K562 (cell line): ENCODE measurements at regions not wholly inside any gene's neighbourhood (a gene's known extent, or its start where the extent isn't known, plus 50 kb on each side); places are given as distances from the start of the nearest gene placed in this dataset.

ENCODE experiments used
- CTBP1 ChIP-seq: fragments of 450-650 bp; IDR thresholded peaks from 2 replicates; pipeline ENCODE4 v1.6.1; 2016; ENCODE audit warnings: borderline replicate concordance
- CTCF ChIP-seq, 3 experiments: IDR thresholded peaks in 2 of 3; conservative IDR thresholded peaks in 1 of 3; 2 replicates each; pipeline ENCODE4 v1.5.1; 2011 to 2012; ENCODE audit warnings: low read length in 3 of 3, mild to moderate bottlenecking in 3 of 3, control low read depth in 2 of 3, improper control_type of control experiment in 1 of 3, inconsistent platforms in 1 of 3, low read depth in 1 of 3, mixed read lengths in 1 of 3, moderate library complexity in 1 of 3; ENCODE audit not compliant: insufficient read depth in 2 of 3
- EP300 ChIP-seq: IDR thresholded peaks from 2 replicates; pipeline ENCODE4 v1.6.1; 2012; ENCODE audit warnings: low read length, improper control_type of control experiment
- EZH2 ChIP-seq: IDR thresholded peaks from 2 replicates; pipeline ENCODE4 v1.6.1; 2012; ENCODE audit warnings: low read depth, mild to moderate bottlenecking, inconsistent platforms, low read length, borderline replicate concordance
- MAX ChIP-seq: sonication (generic); formaldehyde crosslinking; IDR thresholded peaks from 2 replicates; pipeline ENCODE4 v1.9.0; 2022; ENCODE audit warnings: mild to moderate bottlenecking, missing genetic modification reagents
- NFE2L1 ChIP-seq: fragments of 450-650 bp; IDR thresholded peaks from 2 replicates; pipeline ENCODE4 v1.6.1; 2016; ENCODE audit warnings: missing genetic modification characterization, low read depth, mild to moderate bottlenecking, missing compliant biosample characterization, moderate library complexity, borderline replicate concordance
- POLR2A ChIP-seq: fragments of 450-650 bp; conservative IDR thresholded peaks from 2 replicates; pipeline ENCODE4 v1.6.1; 2016
- POLR2AphosphoS5 ChIP-seq: IDR thresholded peaks from 2 replicates; pipeline ENCODE4 v1.6.1; 2011; ENCODE audit warnings: mild to moderate bottlenecking, low read depth, low read length, moderate library complexity; ENCODE audit not compliant: control insufficient read depth, insufficient read depth
- RFX5 ChIP-seq: IDR thresholded peaks from 2 replicates; pipeline ENCODE4 v1.6.1; 2011; ENCODE audit warnings: low read depth, mild to moderate bottlenecking, improper control_type of control experiment, low read length
- SMARCE1 ChIP-seq: fragments of 450-650 bp; IDR thresholded peaks from 2 replicates; pipeline ENCODE4 v1.7.1; 2016; ENCODE audit warnings: mild to moderate bottlenecking
- ZSCAN29 ChIP-seq: fragments of 450-650 bp; IDR thresholded peaks from 2 replicates; pipeline ENCODE4 v1.6.1; 2017

DNA sequence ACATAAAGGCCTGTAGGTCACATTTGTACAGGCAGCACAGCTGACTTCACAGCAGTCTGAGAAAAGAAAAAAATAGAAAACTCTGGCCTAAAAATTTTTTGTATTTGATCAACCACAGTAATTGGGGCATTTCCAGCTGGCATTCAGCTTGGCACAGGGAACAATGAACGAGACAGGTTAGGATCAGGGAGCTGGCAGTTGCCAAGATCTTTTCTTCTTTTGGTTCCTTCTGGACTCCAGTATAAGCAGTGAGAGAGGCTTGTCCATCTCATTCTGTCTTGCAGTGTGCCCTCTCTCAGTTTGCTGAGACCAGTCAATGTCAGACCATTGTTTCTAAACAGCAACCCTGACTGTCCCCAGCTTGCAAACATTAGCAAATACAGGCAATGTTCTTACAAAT is 601.1 kb downstream of the TLR4 start:
- TF ChIP-seq CTCF (IDR thresholded peaks at IDR 0.05 in 2 of 3, conservative IDR thresholded peaks at IDR 0.05 in 1 of 3; ENCODE audit: insufficient read depth in 2 of 3, low read depth in 1 of 3, low read length in 3 of 3) (no peak), MAX (CRISPR knock-in tag) (no peak), RFX5 (no peak), ZSCAN29 (no peak), POLR2A (no peak), NFE2L1 (tag) (no peak), EP300 (no peak), EZH2 (no peak), POLR2AphosphoS5 (no peak), CTBP1 (no peak), SMARCE1 (no peak)
